K562 (cell line): ENCODE measurements at regions not wholly inside any gene's neighbourhood (a gene's known extent, or its start where the extent isn't known, plus 50 kb on each side); places are given as distances from the start of the nearest gene placed in this dataset.

Experiments used
- KLF16 ChIP-seq: IDR thresholded peaks from 2 replicates; pipeline ENCODE4 v1.6.1; 2016; ENCODE audit warnings: antibody characterized with exemption
- MAZ ChIP-seq, 2 experiments: fragments of 450-650 bp in 1 of 2; sonication (generic) in 1 of 2; formaldehyde crosslinking; IDR thresholded peaks in 1 of 2; conservative IDR thresholded peaks in 1 of 2; 2 replicates each; pipeline versions ENCODE4 v1.4.0 to v1.5.0; 2020; ENCODE audit warnings: mild to moderate bottlenecking in 1 of 2, missing genetic modification reagents in 1 of 2
- NFIC ChIP-seq: fragments of 450-650 bp; IDR thresholded peaks from 2 replicates; pipeline ENCODE4 v1.6.1; 2017; ENCODE audit warnings: mild to moderate bottlenecking, inconsistent platforms
- SMC3 ChIP-seq: conservative IDR thresholded peaks from 2 replicates; pipeline ENCODE4 v1.6.1; 2011; ENCODE audit warnings: low read depth, low read length, improper control_type of control experiment; ENCODE audit not compliant: insufficient read depth
- TAF1 ChIP-seq: IDR thresholded peaks from 2 replicates; pipeline ENCODE4 v1.6.1; 2011; ENCODE audit warnings: mild to moderate bottlenecking, low read length, moderate library complexity; ENCODE audit not compliant: insufficient read depth, control insufficient read depth, severe bottlenecking; ENCODE audit errors: extremely low read depth
- UBTF ChIP-seq, 2 experiments: IDR thresholded peaks; 2 replicates each; pipeline ENCODE4 v1.6.1; 2012; ENCODE audit warnings: improper control_type of control experiment in 2 of 2, low read depth in 2 of 2, low read length in 2 of 2, borderline replicate concordance in 1 of 2
- ZNF311 ChIP-seq: fragments of 250-450 bp; sonication (Bioruptor Pico); IDR thresholded peaks from 2 replicates; pipeline ENCODE4 v1.4.0; 2020; ENCODE audit warnings: mild to moderate bottlenecking, moderate library complexity

- TF ChIP-seq TAF1 (no peak), MAZ (CRISPR knock-in tag; conservative IDR thresholded peaks at IDR 0.05 in 1 of 2, IDR thresholded peaks at IDR 0.05 in 1 of 2) (no peak), SMC3 (no peak), KLF16 (no peak), UBTF (IDR thresholded peaks at IDR 0.05; ENCODE audit: borderline replicate concordance in 1 of 2, low read depth in 2 of 2, low read length in 2 of 2) (no peak), ZNF311 (no peak), NFIC (no peak)
These were observed 206.1 kb upstream of the ZFHX3 start for GRCh38 chr16:73253922-73254480.
